GM21737 (cell line): ENCODE measurements at regions not wholly inside any gene's neighbourhood (a gene's known extent, or its start where the extent isn't known, plus 50 kb on each side); places are given as distances from the start of the nearest gene placed in this dataset.

Experiments
- ATAC-seq: cut with Tn5 transposase; IDR thresholded peaks from one replicate; pipeline ENCODE4 v1.9.1; 2021; ENCODE audit warnings: mild to moderate bottlenecking, moderate library complexity; ENCODE audit not compliant: unreplicated experiment

GRCh38 chr3:168608926-168609325 lies 513.2 kb upstream of the GOLIM4 start:
- no peak for ATAC-seq

GRCh38 chr3:168604767-168605166 lies 509.0 kb upstream of the GOLIM4 start:
- no peak for ATAC-seq

- no peak for ATAC-seq
Observed at GRCh38 chr3:168598250-168598649, 502.5 kb upstream of the GOLIM4 start.

- ATAC-seq = no peak
Observed at GRCh38 chr3:168596175-168596823, 500.6 kb upstream of the GOLIM4 start.

GRCh38 chr3:168591587-168591986 lies 495.9 kb upstream of the GOLIM4 start:
- ATAC-seq = no peak

GRCh38 chr3:168589376-168589775 lies 493.7 kb upstream of the GOLIM4 start:
- ATAC-seq = no peak

- no peak for ATAC-seq
Observed at GRCh38 chr3:168585544-168585943, 489.8 kb upstream of the GOLIM4 start.

- ATAC-seq = no peak
Observed at GRCh38 chr3:168583977-168584376, 488.3 kb upstream of the GOLIM4 start.

- no peak for ATAC-seq
Observed at GRCh38 chr3:168582503-168582902, 486.8 kb upstream of the GOLIM4 start.

- no peak for ATAC-seq
Observed at GRCh38 chr3:168581771-168582225, 486.1 kb upstream of the GOLIM4 start.

GRCh38 chr3:168579010-168579409 lies 483.3 kb upstream of the GOLIM4 start:
- ATAC-seq = no peak

- ATAC-seq = no peak
Observed at GRCh38 chr3:168575750-168576149, 480.0 kb upstream of the GOLIM4 start.

- no peak for ATAC-seq
Observed at GRCh38 chr3:168574455-168575158, 478.9 kb upstream of the GOLIM4 start.

- no peak for ATAC-seq
Observed at GRCh38 chr3:168570404-168571155, 474.9 kb upstream of the GOLIM4 start.

- no peak for ATAC-seq
Observed at GRCh38 chr3:168558728-168559411, 463.1 kb upstream of the GOLIM4 start.

GRCh38 chr3:168552251-168552650 lies 456.5 kb upstream of the GOLIM4 start:
- ATAC-seq = no peak

- ATAC-seq = no peak
Observed at GRCh38 chr3:168548719-168549118, 453.0 kb upstream of the GOLIM4 start.

GRCh38 chr3:168546707-168547106 lies 451.0 kb upstream of the GOLIM4 start:
- no peak for ATAC-seq

GRCh38 chr3:168545591-168545990 lies 449.9 kb upstream of the GOLIM4 start:
- no peak for ATAC-seq

GRCh38 chr3:168544097-168544957 lies 448.6 kb upstream of the GOLIM4 start:
- ATAC-seq = no peak
